ENCODE measurements at regions not wholly inside any gene's neighbourhood (a gene's known extent, or its start where the extent isn't known, plus 50 kb on each side); places are given as distances from the start of the nearest gene placed in this dataset.

DNA sequence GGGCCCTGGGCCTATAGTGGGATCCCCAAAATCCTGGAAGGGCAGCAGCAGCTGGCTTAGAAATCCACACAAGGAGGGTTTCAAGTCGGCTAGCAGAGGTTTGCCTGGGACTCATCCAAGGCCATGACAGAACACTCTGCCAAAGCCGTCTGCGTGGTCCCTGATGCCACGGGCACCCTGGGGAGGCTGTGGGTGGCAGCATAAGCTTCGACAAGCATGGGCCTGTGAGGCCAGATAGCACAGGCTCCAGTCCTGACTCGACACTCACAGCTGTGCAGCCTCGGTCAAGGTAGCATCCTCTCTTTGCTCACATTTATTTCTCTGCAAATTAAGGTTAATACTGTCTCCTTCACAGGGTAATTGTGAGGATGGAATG lies 138.3 kb downstream of the JCAD start:
- DNase-seq (ENCODE audit: low read depth in 2 of 2) = no peak
- TF ChIP-seq, protein P1, sequence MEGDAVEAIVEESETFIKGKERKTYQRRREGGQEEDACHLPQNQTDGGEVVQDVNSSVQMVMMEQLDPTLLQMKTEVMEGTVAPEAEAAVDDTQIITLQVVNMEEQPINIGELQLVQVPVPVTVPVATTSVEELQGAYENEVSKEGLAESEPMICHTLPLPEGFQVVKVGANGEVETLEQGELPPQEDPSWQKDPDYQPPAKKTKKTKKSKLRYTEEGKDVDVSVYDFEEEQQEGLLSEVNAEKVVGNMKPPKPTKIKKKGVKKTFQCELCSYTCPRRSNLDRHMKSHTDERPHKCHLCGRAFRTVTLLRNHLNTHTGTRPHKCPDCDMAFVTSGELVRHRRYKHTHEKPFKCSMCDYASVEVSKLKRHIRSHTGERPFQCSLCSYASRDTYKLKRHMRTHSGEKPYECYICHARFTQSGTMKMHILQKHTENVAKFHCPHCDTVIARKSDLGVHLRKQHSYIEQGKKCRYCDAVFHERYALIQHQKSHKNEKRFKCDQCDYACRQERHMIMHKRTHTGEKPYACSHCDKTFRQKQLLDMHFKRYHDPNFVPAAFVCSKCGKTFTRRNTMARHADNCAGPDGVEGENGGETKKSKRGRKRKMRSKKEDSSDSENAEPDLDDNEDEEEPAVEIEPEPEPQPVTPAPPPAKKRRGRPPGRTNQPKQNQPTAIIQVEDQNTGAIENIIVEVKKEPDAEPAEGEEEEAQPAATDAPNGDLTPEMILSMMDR (IDR thresholded peaks at IDR 0.05; ENCODE audit: low read depth, low read length) = no peak
- H3K4me3 ChIP-seq (replicated peaks in 1 of 2; ENCODE audit: low read depth in 2 of 2, low read length in 2 of 2) = no peak overlapping the region

DNA sequence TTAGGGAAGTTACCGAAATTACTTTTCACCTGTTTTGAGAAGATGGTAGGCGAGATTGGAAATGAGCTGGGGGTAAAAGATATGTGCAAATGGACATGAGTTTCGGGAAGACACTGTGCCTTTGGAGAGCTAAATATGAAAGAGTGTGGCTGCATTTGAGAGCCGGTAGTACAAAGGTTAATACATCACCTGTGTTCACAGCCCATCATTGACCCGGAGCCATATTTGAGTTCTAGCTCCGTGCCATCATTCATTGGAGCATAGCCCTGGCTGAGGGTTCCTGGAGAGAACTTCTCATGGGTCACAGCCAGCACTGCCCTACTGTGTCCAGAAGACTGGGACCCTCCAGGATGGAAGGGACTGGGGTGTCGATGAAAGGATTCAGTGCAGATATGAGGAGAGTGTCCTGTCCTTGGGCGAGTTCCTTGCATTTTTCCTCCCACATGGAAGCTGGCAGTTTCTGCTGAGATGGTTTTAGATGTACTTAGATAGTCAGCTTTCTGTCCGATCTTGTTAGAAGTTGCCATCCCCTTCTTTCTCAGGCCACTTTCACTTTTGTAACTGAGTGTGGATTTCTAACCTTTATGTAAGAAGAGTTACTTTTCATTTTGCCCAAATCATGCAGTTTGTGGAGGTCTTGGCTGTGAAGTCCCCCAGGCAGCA lies 138.8 kb downstream of the JCAD start:
- DNase-seq (ENCODE audit: low read depth in 2 of 2) = no peak
- TF ChIP-seq, protein P1 (IDR thresholded peaks at IDR 0.05; ENCODE audit: low read depth, low read length) = no peak
- H3K4me3 ChIP-seq (replicated peaks in 1 of 2; ENCODE audit: low read depth in 2 of 2, low read length in 2 of 2) = no peak overlapping the region

DNA sequence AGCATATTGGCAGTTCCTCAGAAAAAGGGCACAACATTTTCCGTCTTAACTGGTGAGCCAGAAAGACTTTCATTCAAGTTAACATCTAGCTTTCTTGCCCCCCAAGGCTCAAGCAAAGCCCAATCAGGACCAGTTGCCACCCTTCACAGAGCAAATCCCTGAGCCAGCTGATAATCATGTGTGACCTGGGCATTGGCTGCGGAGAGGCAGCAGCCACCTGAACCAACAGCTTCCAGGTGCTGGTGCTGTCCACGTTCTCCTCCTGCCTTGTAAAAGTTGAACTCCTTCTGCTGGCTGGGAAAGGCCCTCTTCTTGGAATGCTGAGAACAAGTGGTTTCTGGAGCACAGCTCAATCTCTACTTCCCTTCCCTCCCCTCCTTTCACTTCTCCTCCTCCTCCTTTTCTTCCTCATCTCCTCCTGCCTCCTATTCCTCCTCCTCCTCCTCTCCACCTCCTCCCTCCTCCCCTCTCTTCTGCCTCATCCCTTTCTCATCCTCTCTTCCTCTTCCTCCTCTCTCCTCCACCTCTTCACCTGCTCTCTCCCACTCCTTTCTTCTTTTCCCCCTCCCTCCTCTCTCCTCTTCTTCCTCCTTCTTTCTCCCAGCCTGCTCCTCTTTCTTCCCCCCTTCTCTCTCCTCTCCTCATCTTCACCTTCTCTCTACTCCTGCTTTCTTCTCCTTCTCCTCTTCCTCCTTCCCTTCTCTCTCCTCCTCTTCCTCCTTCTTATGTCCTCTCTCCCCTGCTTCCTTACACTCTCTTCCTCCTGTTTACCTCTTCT lies 140.6 kb downstream of the JCAD start:
- H3K4me3 ChIP-seq (replicated peaks in 1 of 2; ENCODE audit: low read depth in 2 of 2, low read length in 2 of 2) = no peak overlapping the region
- DNase-seq (ENCODE audit: low read depth in 2 of 2) = no peak
- TF ChIP-seq, protein P1 (IDR thresholded peaks at IDR 0.05; ENCODE audit: low read depth, low read length) = no peak

DNA sequence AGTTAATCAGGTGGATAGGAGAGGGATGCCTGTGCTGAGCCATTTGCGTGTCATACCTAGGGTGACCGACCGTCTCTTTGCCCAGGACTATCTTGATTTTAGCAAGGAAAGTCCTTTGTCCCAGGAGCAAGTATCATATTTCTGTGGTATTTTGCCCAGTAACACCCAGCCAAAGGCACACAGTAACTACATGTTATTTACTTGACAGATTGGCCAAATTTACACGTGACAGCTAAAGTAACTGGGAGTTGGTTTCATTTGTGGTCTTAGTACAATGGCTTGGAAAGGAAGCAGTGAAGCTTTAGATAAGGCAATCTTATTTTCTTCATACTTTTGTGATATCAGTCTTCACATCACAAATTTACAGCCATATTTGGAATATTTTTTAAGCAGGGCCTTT lies 142.1 kb downstream of the JCAD start:
- peak in 1 of 2 donors; percentile 13 for DNase-seq (ENCODE audit: low read depth in 2 of 2)
- TF ChIP-seq, protein P1 (IDR thresholded peaks at IDR 0.05; ENCODE audit: low read depth, low read length) = no peak
- H3K4me3 ChIP-seq (replicated peaks in 1 of 2; ENCODE audit: low read depth in 2 of 2, low read length in 2 of 2) = no peak overlapping the region

DNA sequence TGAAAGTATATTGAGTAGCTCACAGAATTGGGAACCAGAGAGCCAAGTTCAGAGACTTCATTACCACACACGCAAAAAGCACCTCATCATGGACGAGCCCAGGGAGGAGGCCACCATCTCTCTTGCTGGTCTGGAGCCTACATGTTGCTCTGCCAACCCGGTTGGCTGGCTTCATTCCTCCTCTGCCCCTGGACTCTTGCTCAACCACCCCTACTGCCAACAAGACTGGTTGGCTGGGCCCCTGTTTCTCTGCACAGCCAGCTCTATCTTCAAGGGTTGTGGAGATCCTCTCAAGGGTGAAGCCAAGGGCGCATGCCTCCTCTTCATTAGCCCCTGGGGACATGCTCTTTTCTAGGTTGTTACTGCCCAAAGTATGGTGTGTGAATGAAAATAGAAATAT lies 142.7 kb downstream of the JCAD start:
- no peak for DNase-seq (ENCODE audit: low read depth in 2 of 2)
- no peak overlapping the region for H3K4me3 ChIP-seq (replicated peaks in 1 of 2; ENCODE audit: low read depth in 2 of 2, low read length in 2 of 2)
- TF ChIP-seq, protein P1 (IDR thresholded peaks at IDR 0.05; ENCODE audit: low read depth, low read length) = no peak

DNA sequence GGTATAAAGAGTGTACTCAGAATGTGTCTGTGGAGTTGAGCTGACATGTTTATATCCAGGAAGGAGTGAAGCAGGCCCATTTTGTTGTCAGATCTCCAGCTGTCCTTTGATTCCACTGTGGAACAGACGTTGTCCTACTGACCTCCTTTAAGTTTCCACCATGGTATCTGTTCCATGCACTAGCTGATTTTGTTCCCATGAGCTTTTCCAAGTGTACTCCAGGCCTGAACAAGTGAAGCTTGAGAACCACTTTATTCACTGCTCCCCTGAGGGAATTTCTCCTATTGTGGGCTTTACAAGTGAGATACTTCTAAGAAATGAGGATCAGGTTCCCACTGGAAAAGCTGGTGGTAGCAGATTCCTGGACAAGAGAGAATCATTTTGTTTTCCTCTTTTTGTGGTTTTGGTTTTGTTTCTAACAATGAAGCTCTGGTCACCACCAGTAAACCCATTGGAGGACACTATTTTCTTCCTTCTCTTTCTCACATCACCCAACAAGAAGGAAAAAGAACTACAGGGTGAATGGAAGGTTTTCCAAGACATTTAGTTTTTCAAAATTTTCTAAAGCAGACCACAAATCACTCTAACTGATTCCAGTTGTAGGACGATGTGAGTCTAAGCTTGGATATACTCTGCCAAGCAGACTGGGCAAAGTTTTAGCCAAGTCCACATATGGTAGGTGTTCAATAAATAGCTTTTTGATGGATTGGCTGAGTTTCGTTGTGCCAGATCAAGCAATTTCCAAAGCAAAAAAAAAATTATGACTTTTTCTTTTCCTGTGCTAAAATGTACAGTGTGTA lies 144.2 kb downstream of the JCAD start:
- DNase-seq (ENCODE audit: low read depth in 2 of 2) = no peak
- TF ChIP-seq, protein P1 (IDR thresholded peaks at IDR 0.05; ENCODE audit: low read depth, low read length) = no peak
- H3K4me3 ChIP-seq (replicated peaks in 1 of 2; ENCODE audit: low read depth in 2 of 2, low read length in 2 of 2) = no peak overlapping the region

All from cardiac fibroblast (primary cell).